Activated CD8-positive, alpha-beta memory T cell treated with anti-CD3 and anti-CD28 coated beads, Interleukin-2, amount 50 U/mL, for 48 hours (primary cell): ENCODE measurements at regions not wholly inside any gene's neighbourhood (a gene's known extent, or its start where the extent isn't known, plus 50 kb on each side); places are given as distances from the start of the nearest gene placed in this dataset.
A peak's percentile ranks its signal among the peaks of the same experiment; 100 is the strongest.

Experiments used
- DNase-seq: peaks from one replicate; pipeline ENCODE4 v3.0.0-alpha.2; 2020

- no peak for DNase-seq
Observed at GRCh38 chr6:14709900-14710299, 536.0 kb upstream of the JARID2 start.

- DNase-seq: no peak
Observed at GRCh38 chr6:14710421-14710820, 535.4 kb upstream of the JARID2 start.

GRCh38 chr6:14711056-14711703 is 534.7 kb upstream of the JARID2 start:
- DNase-seq: peak; percentile 72

GRCh38 chr6:14711704-14712379 is 534.0 kb upstream of the JARID2 start:
- DNase-seq: peak; percentile 50

GRCh38 chr6:14713008-14713960 is 532.6 kb upstream of the JARID2 start:
- peak; percentile 52 for DNase-seq

GRCh38 chr6:14713966-14714631 is 531.8 kb upstream of the JARID2 start:
- peak; percentile 38 for DNase-seq

GRCh38 chr6:14715076-14715475 is 530.8 kb upstream of the JARID2 start:
- DNase-seq: peak; percentile 20

- peak; percentile 50 for DNase-seq
Observed at GRCh38 chr6:14716499-14717146, 529.2 kb upstream of the JARID2 start.

- DNase-seq: peak; percentile 53
Observed at GRCh38 chr6:14717307-14717706, 528.6 kb upstream of the JARID2 start.

GRCh38 chr6:14718861-14719260 is 527.0 kb upstream of the JARID2 start:
- no peak for DNase-seq

- no peak for DNase-seq
Observed at GRCh38 chr6:14719270-14719669, 526.6 kb upstream of the JARID2 start.

GRCh38 chr6:14720411-14721102 is 525.3 kb upstream of the JARID2 start:
- DNase-seq: peak; percentile 40

GRCh38 chr6:14721103-14721758 is 524.6 kb upstream of the JARID2 start:
- DNase-seq: no peak

GRCh38 chr6:14722001-14722562 is 523.8 kb upstream of the JARID2 start:
- no peak for DNase-seq

GRCh38 chr6:14722704-14723103 is 523.2 kb upstream of the JARID2 start:
- peak; percentile 54 for DNase-seq

GRCh38 chr6:14723535-14724086 is 522.3 kb upstream of the JARID2 start:
- DNase-seq: no peak

- DNase-seq: no peak
Observed at GRCh38 chr6:14724549-14724948, 521.3 kb upstream of the JARID2 start.

- peak; percentile 40 for DNase-seq
Observed at GRCh38 chr6:14726816-14727493, 518.9 kb upstream of the JARID2 start.

GRCh38 chr6:14727494-14728395 is 518.1 kb upstream of the JARID2 start:
- peak; percentile 25 for DNase-seq
